ENCODE measurements at regions not wholly inside any gene's neighbourhood (a gene's known extent, or its start where the extent isn't known, plus 50 kb on each side); places are given as distances from the start of the nearest gene placed in this dataset.

GRCh38 chr19:29386970-29387369 lies 138.8 kb upstream of the VSTM2B start:
- 91 to 95% methylated on average over 5 of the region's 5 CpGs for WGBS, 2 donors
- H3K36me3 ChIP-seq: no peaks in the 10 kb centered on the region
- no peak overlapping the region for H3K4me3 ChIP-seq
- peaks cover 0 to 19% (median 7%) of the 10 kb centered on the region in 11 donors for H3K9me3 ChIP-seq
- no peaks in the 10 kb centered on the region for H3K4me1 ChIP-seq
- peaks cover 0 to 8% (median 0%) of the 10 kb centered on the region in 7 donors for H3K27me3 ChIP-seq
- TF ChIP-seq, protein P1, sequence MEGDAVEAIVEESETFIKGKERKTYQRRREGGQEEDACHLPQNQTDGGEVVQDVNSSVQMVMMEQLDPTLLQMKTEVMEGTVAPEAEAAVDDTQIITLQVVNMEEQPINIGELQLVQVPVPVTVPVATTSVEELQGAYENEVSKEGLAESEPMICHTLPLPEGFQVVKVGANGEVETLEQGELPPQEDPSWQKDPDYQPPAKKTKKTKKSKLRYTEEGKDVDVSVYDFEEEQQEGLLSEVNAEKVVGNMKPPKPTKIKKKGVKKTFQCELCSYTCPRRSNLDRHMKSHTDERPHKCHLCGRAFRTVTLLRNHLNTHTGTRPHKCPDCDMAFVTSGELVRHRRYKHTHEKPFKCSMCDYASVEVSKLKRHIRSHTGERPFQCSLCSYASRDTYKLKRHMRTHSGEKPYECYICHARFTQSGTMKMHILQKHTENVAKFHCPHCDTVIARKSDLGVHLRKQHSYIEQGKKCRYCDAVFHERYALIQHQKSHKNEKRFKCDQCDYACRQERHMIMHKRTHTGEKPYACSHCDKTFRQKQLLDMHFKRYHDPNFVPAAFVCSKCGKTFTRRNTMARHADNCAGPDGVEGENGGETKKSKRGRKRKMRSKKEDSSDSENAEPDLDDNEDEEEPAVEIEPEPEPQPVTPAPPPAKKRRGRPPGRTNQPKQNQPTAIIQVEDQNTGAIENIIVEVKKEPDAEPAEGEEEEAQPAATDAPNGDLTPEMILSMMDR (IDR thresholded peaks at IDR 0.05): no peak
- no peak overlapping the region for H3K27ac ChIP-seq
- intact Hi-C loops (cut with DNase I): no loop called here
- DNase-seq (no peak), ATAC-seq (no peak)

DNA sequence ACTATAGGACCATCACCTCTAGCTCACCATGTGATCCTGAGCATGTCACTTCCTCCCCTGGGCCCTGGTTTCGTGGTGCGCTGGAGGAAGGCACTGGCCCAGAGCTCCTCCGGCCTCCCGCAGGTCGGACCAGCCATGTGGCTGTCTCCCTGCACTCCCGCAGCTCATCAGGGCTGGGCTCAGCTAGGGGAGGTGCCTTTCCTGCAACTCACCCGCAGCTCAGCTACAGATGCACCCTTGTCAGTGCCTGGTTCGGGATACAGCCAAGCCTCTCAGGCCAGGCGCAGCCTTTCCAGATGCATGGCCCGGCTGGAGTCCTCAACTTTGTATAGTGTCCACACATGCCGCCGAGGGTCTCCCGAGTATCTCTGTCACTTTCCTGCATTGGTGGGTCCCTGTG lies 138.2 kb upstream of the VSTM2B start:
- no peak for ATAC-seq
- Histone ChIP-seq H3K36me3 (no peaks in the 10 kb centered on the region), H3K4me1 (no peaks in the 10 kb centered on the region), H3K9me3 (peaks cover 0 to 25% (median 8%) of the 10 kb centered on the region in 11 donors), H3K27ac (no peak overlapping the region), H3K27me3 (peaks cover 0 to 8% (median 0%) of the 10 kb centered on the region in 7 donors), H3K4me3 (no peak overlapping the region)
- DNase-seq: no peak
- intact Hi-C loops (cut with DNase I): no loop called here
- TF ChIP-seq, protein P1 (IDR thresholded peaks at IDR 0.05): no peak
- 68 to 72% methylated on average over 13 of the region's 13 CpGs for WGBS, 2 donors

DNA sequence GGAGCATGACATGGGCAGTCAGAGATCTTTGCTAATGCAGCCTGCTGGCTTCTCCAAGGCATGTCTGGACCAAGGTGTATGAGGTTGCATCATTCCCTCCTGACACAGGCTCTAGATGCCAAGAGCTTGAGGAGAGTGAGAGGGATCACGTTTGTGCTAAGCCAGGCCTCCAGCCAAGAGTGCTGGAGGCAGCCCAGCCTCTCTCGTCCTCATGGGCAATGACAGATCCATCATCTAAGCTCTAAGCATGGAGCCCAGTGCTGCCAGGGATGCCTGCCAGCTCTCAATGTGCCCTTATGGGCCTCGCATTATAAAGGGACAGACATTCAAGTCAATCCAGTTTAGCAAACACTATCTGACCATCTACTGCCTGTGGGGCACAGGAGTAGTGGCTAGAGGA lies 136.3 kb upstream of the VSTM2B start:
- Histone ChIP-seq H3K27ac (no peak overlapping the region), H3K9me3 (peaks cover 0 to 26% (median 8%) of the 10 kb centered on the region in 11 donors), H3K36me3 (no peaks in the 10 kb centered on the region), H3K4me1 (no peaks in the 10 kb centered on the region), H3K4me3 (no peak overlapping the region), H3K27me3 (peaks cover 0 to 19% (median 5%) of the 10 kb centered on the region in 7 donors)
- 11 to 30% methylated on average over 3 of the region's 3 CpGs for WGBS, 2 donors
- intact Hi-C loops (cut with DNase I): no loop called here
- TF ChIP-seq, protein P1 (IDR thresholded peaks at IDR 0.05): no peak
- DNase-seq: peak; percentile 16 to 45
- peak in 6 of 8 donors; percentile 46 to 89 (median 78) for ATAC-seq

- peaks cover 0 to 28% (median 7%) of the 10 kb centered on the region in 7 donors for H3K27me3 ChIP-seq
- H3K36me3 ChIP-seq: no peaks in the 10 kb centered on the region
- no peak overlapping the region for H3K27ac ChIP-seq
- intact Hi-C loops (cut with DNase I): no loop called here
- TF ChIP-seq, protein P1 (IDR thresholded peaks at IDR 0.05): no peak
- H3K4me3 ChIP-seq: no peak overlapping the region
- DNase-seq (no peak), ATAC-seq (no peak)
- no peaks in the 10 kb centered on the region for H3K4me1 ChIP-seq
- H3K9me3 ChIP-seq: peaks cover 0 to 26% (median 8%) of the 10 kb centered on the region in 11 donors
These were observed 135.1 kb upstream of the VSTM2B start for GRCh38 chr19:29390742-29391141.
